Colonic mucosa (tissue), 4 donors: ENCODE measurements at regions not wholly inside any gene's neighbourhood (a gene's known extent, or its start where the extent isn't known, plus 50 kb on each side); places are given as distances from the start of the nearest gene placed in this dataset.

ENCODE experiments used
- DNase-seq: peaks from one replicate; pipeline ENCODE4 v3.0.0-alpha.2; 2020
- H3K27ac ChIP-seq: fragments of 200-600 bp; one replicate; pipeline ENCODE4 v1.8.0; 2021
- H3K27me3 ChIP-seq: fragments of 200-600 bp; one replicate; pipeline ENCODE4 v1.8.0; 2021
- H3K36me3 ChIP-seq: fragments of 200-600 bp; one replicate; pipeline ENCODE4 v1.8.0; 2021
- H3K4me1 ChIP-seq: fragments of 200-600 bp; one replicate; pipeline ENCODE4 v1.8.0; 2021; ENCODE audit warnings: mild to moderate bottlenecking
- H3K4me3 ChIP-seq: fragments of 200-600 bp; one replicate; pipeline ENCODE4 v1.8.0; 2021
- H3K9ac ChIP-seq, 2 donors: one replicate each; pipeline ENCODE4 v1.7.0; 2013; ENCODE audit warnings: control low read depth in 2 of 2, low read depth in 2 of 2, low read length in 2 of 2
- H3K9me3 ChIP-seq: fragments of 200-600 bp; one replicate; pipeline ENCODE4 v1.8.0; 2021
- intact Hi-C: fragments of 100-400 bp; cut with DNase I; formaldehyde crosslinking; loops from one replicate; pipeline ENCODE4 v1.14.1; 2022
- TF ChIP-seq, protein P1 (sequence below): fragments of 200-600 bp; IDR thresholded peaks from one replicate; pipeline ENCODE4 v1.8.0; 2022; ENCODE audit warnings: antibody characterized with exemption, mild to moderate bottlenecking
- donor health status: healthy.
- donor health status: DM: no; HTN: no; CAD: no.
- donor health status: DM: no; HTN: no; CAD: no.

- DNase-seq: no peak
- Histone ChIP-seq H3K4me3 (no peak overlapping the region), H3K27ac (no peak overlapping the region), H3K27me3 (no peaks in the 10 kb centered on the region), H3K9ac (no peak overlapping the region), H3K4me1 (no peaks in the 10 kb centered on the region), H3K9me3 (no peaks in the 10 kb centered on the region), H3K36me3 (no peaks in the 10 kb centered on the region)
- TF ChIP-seq, protein P1, sequence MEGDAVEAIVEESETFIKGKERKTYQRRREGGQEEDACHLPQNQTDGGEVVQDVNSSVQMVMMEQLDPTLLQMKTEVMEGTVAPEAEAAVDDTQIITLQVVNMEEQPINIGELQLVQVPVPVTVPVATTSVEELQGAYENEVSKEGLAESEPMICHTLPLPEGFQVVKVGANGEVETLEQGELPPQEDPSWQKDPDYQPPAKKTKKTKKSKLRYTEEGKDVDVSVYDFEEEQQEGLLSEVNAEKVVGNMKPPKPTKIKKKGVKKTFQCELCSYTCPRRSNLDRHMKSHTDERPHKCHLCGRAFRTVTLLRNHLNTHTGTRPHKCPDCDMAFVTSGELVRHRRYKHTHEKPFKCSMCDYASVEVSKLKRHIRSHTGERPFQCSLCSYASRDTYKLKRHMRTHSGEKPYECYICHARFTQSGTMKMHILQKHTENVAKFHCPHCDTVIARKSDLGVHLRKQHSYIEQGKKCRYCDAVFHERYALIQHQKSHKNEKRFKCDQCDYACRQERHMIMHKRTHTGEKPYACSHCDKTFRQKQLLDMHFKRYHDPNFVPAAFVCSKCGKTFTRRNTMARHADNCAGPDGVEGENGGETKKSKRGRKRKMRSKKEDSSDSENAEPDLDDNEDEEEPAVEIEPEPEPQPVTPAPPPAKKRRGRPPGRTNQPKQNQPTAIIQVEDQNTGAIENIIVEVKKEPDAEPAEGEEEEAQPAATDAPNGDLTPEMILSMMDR: no peak
- intact Hi-C loops: no loop called here
Observed at GRCh38 chr3:103829723-103830326, 1395.0 kb downstream of the ZPLD1 start.

DNA sequence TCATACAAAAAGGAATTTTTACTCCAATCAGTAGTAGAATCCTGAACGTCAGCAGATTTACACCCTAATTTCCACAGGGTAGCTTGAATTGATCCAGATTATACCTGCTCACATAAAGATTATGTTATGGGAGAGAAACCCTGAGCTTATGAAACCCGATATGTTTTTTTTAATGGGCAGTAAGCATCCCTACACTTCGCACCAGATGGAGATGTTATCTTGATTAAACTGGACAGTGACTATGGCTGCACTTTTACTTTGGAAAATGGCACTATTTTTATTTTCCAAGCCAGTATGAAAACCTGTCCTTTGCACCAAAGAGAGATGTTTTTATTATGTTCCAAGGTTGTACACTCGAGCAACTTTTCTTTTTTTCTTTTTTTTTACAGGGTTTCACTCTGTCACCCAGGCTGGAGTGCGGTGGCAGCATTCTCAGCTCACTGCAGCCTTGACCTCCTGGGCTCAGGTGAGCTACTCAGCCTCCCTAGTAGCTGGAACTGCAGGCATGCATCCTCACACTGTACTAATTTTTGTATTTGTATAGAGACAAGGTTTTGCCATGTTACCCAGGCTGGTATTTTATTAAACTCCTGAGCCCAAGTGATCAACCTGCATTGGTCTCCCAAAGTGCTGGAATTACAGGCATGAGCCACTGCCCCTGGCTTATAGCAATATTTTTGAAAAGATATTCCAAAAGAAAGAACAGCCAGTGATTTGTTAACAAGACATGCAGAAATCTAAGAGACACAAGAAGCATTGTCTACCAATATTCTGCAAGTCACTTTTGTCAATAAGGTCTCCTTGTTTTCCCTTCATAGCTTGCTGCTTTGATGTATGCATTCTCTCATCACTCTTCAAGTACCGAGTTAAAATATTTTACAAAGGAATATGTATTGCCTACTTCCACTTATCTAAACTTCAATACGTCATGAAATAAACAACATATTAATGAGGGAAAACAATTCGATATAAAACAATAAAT lies 1412.6 kb downstream of the ZPLD1 start:
- Histone ChIP-seq H3K4me3 (no peak overlapping the region), H3K27ac (no peak overlapping the region), H3K36me3 (no peaks in the 10 kb centered on the region), H3K9me3 (no peaks in the 10 kb centered on the region), H3K9ac (no peak overlapping the region), H3K4me1 (no peaks in the 10 kb centered on the region), H3K27me3 (no peaks in the 10 kb centered on the region)
- TF ChIP-seq, protein P1: no peak
- intact Hi-C loops: no loop called here
- no peak for DNase-seq

DNA sequence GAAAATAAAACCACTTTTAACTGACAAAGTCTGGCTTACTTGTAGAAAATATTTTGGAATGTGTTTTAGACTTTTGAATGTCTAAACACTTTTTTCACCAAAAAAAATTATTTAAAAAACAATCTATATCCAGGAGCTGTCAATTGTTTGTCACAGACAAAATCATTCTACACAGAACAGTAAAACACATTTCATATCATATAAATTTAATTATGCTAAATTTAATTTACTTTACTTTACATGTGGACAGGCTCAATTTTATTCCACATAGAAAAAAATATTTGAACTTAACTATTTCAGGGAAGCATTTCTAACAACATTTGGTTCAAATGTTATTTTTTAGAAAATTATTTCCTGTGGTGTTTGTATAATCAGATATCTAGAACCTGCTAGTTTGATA lies 1417.0 kb downstream of the ZPLD1 start:
- H3K9ac ChIP-seq: no peak overlapping the region
- no peaks in the 10 kb centered on the region for H3K27me3 ChIP-seq
- intact Hi-C loops: no loop called here
- no peak overlapping the region for H3K27ac ChIP-seq
- H3K4me3 ChIP-seq: no peak overlapping the region
- TF ChIP-seq, protein P1: no peak
- DNase-seq: no peak
- no peaks in the 10 kb centered on the region for H3K4me1 ChIP-seq
- H3K36me3 ChIP-seq: no peaks in the 10 kb centered on the region
- no peaks in the 10 kb centered on the region for H3K9me3 ChIP-seq

DNA sequence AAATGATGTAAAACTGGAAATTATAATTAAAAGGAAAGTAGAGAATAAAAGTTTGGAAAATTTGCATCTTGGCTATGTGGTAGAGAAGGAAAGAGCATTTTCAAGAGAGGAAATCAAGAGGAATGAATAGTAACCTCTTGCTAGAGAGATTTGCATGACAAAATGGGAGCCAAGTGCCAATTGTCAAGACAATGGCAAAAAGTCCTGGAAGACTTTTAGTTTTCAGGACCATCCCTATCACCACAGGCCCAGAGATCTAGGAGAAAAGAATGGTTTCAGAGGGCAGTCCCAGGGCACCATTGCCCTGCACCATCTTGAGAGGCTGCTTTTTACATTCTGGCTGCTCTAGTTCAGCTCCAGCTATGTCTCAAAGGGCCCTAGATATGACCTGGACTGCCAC lies 1427.6 kb downstream of the ZPLD1 start:
- Histone ChIP-seq H3K4me3 (no peak overlapping the region), H3K27ac (no peak overlapping the region), H3K4me1 (no peaks in the 10 kb centered on the region), H3K9ac (no peak overlapping the region), H3K36me3 (no peaks in the 10 kb centered on the region), H3K27me3 (no peaks in the 10 kb centered on the region), H3K9me3 (no peaks in the 10 kb centered on the region)
- TF ChIP-seq, protein P1: no peak
- no peak for DNase-seq
- intact Hi-C loops: no loop called here

DNA sequence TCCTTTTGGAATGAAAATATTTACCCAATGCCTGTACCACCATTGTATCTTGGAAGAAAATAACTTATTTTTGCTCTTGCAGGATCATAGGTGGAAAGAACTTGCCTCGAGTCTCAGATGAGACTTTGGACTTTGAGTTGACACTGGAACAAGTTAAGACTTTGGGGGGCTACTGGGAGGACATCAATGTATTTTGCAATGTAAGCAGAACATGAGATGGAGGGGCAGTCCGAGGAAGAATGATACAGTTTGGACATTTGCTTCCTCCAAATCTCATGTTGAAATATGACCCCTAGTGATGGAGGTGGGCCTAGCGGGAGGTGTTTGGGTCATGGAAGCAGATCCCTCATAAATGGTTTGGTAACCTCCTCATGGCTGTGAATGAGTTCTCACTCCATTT lies 1428.6 kb downstream of the ZPLD1 start:
- Histone ChIP-seq H3K4me1 (no peaks in the 10 kb centered on the region), H3K27ac (no peak overlapping the region), H3K9ac (no peak overlapping the region), H3K9me3 (no peaks in the 10 kb centered on the region), H3K4me3 (no peak overlapping the region), H3K36me3 (no peaks in the 10 kb centered on the region), H3K27me3 (no peaks in the 10 kb centered on the region)
- intact Hi-C loops: no loop called here
- no peak for DNase-seq
- TF ChIP-seq, protein P1: no peak
